Stimulated activated CD4-positive, alpha-beta T cell treated with anti-CD3 and anti-CD28 coated beads, Interleukin-2, amount 100 ng/mL, for 48 hours (primary cell): ENCODE measurements at regions not wholly inside any gene's neighbourhood (a gene's known extent, or its start where the extent isn't known, plus 50 kb on each side); places are given as distances from the start of the nearest gene placed in this dataset.

Source experiments
- DNase-seq, 2 donors: peaks; one replicate each; pipeline ENCODE4 v3.0.0-alpha.2; 2020

DNA sequence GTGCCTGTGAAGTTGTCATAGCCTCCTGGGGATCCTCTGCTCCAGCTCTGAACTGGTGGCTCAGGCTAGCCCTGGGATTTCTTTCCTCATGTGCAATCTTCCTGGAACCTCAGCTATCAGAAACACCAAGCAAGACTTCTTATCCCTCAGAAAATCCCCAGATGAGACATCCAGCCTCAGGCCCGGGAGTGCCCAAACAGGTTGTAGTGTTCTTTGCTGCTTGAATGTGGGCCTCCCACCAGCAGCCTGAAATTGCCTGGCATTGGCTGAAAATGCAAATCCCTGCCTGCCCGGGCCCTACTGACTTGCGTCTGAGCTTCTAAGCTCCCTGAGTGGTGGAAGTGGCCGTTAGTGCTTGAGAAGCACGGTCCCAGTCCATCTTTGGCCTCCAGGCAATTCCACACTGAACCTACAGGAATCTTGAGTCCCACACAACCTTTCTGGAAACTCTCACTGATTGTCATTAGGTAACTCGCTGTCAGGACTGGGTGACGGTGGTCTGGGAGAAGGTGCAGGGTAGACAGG lies 146.8 kb downstream of the ZBTB18 start:
- no peak for DNase-seq

DNA sequence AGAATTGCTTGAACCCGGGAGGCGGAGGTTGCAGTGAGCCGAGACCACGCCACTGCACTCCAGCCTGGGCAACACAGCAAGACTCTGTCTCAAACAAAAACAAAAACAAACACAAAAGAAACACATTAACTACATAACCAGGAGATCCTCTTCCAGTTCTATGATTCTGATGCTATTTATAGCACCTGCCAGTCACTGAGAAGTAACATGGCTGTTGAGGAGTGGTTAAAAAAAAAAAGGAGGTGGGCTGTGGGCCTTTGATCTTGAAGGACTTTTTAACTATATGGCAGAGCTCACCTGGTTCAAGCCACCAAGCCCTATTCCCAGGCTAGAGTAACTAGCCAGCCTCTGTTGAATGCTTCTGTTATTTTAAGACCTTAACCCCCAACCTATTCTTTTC lies 148.8 kb downstream of the ZBTB18 start:
- no peak for DNase-seq

- no peak for DNase-seq
Measured at GRCh38 chr1:244200596-244200995, 149.5 kb downstream of the ZBTB18 start.

DNA sequence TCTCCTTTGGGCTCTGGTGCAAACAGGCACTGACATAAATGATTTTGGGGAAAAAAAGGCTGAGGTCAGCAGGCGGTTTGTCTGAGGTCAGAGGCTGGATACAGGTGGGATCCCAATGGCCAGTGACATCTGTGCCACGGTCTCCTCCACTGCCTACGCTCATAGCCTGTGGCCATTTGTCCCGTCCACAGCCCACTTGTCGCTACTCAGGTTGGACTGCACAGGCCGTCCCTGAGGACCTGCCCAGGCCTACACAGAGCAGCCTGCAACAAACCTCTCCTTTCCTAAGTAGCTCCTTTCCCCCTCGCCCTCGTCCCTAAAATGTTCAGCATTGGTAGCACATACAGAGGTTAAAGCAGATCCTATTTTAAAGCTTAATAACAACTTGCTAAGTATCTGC lies 150.7 kb downstream of the ZBTB18 start:
- no peak for DNase-seq

DNA sequence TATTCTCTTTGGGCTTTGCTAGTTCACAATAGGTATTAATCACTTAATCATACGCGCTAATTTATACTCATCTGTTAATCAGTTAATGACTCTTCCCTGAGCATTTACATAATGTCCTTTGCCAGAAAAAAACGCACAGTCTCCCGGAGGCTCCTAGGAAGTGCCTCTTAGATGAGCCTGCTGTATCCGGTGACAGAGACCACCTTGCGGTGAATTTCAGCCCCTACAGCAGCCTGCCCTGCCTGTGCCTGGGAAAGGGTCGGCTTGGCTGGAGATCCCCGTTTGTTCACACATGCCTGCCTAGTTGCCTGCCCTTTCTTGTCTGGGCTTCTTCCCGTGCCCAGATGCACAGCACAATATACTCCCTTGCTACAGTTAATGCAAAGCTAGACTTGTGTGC lies 152.9 kb downstream of the ZBTB18 start:
- no peak for DNase-seq

- no peak for DNase-seq
Measured at GRCh38 chr1:244205171-244205570, 154.1 kb downstream of the ZBTB18 start.

DNA sequence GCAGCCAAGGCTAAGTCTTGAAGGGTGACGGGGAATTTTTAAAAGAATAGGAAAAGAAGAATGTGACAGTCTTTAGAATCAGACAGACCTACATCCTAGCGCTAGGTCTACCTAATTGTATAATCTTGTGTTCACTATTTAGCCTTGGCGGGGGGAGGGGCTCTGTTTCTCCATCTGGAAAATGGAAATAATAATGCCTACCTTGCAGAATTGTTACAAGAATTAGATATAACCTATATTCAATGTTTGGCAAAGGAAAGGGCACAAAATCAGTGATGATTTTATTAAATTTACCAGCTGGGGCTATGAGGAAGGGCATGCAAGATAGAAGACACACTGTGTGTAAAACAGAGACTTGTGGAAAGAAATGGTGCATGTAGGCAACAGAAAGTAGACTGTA lies 154.8 kb downstream of the ZBTB18 start:
- DNase-seq, result no peak

GRCh38 chr1:244207042-244207934 lies 156.2 kb downstream of the ZBTB18 start:
- no peak for DNase-seq

DNA sequence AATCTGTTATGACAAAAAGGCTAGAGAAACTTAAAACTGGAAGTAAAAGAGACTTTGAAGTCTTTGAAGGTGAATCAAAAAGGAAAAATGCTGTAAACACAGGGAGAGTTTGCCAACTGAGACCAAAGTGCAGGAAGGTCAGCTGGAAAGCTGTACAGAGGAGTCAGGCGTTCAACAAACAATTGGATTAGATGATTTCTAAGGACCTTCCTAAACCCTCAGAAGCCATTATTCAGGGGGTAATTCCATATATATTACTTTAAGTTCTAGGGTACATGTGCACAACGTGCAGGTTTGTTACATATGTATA lies 156.8 kb downstream of the ZBTB18 start:
- no peak for DNase-seq

GRCh38 chr1:244209955-244210354 lies 158.9 kb downstream of the ZBTB18 start:
- DNase-seq, result no peak

- DNase-seq, result no peak
Measured at GRCh38 chr1:244210884-244211558, 159.9 kb downstream of the ZBTB18 start.

DNA sequence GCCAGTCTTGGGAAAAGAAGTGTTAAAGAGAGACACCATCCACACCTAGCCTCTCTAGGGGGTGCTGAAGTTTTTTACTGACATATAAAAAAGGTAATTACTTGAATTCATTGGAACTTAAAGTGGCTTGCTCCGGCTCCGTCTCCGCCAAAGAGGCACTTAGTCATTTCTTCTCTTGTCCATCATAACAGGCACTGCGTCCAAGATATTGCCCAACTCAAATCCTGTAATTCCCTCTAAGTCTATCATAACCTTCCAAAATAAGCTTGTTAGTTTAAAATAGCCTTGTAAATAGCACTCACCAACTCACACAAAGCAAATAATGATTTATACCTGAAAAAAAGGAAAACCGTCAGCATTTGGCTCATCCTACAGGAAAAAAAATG lies 160.5 kb downstream of the ZBTB18 start:
- no peak for DNase-seq

- no peak for DNase-seq
Measured at GRCh38 chr1:244212219-244212618, 161.1 kb downstream of the ZBTB18 start.

DNA sequence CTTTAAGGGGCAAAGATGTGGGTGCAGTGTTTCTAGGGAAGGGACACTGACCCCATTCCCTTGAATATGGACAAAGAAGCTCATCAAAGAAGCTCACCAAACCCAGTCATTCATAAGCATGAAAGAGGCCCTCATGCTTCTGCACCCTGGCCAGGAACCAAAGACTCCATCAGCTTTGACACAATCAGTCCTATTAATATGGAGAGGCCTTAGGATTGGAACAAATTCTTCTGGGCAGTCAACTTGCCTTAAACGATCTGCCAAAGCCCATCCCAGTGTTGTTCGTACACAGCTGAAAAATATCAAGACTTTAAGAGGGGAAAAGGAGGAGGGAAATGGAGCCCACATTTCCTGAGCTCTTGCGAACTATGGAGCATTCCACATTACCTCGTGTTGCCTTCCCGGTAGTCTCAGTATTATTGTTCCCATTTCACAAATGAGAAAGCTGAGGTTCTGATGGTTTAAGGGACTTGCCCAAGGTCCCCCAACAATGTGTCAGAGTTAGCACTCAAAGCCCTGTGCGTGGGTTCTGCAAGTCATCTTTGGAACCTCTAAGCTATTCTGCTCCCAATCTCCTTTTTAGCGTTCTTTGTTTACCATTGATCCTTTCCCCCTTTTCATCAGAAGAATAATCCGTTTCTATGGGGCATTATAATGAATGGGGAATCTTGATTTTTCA lies 161.9 kb downstream of the ZBTB18 start:
- DNase-seq, result no peak

DNA sequence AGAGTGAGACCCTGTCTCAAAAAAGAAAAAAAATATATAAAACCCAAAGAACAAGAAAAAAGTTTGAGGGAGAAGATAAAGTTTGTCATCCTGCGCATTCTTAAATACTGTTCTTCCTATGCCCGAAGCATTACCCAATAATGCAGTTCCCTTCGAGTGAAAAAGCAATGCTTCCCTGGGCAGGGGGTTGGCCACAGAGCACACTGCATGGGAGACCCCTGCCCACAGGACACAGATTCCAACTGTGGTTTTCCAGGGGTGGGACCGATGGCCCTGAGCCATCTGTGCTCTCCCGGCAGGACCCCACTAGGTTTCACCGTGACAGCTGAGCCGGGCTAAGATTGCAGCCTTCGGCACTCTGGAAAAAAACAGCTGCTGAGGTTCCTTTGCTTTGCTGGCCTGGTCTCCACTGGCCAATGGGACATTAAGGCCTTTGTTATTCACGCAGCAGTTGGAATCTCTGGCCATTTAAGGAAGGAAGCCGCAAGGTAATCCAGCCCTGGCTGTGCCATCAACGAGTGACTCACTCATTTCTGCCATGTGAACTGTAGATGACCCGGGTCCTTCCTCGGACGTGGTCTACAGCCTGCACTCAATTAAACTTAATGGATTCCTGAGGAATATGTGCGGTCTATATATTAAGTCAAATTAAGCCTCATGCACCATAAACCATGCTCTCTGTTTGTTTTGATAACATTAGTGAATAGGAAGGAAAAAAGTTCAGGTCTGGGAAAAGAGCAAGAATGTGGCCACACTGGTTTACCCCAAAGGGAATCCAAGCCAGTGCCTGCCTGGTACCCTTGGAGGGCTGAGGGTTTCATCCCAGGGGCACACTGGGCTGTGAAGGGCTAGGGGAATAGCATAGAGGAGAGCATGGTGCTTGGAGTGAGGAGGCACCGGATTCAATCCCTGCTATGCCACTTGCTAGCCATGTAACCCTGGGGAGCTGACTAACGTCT lies 163.2 kb downstream of the ZBTB18 start:
- DNase-seq, result no peak

DNA sequence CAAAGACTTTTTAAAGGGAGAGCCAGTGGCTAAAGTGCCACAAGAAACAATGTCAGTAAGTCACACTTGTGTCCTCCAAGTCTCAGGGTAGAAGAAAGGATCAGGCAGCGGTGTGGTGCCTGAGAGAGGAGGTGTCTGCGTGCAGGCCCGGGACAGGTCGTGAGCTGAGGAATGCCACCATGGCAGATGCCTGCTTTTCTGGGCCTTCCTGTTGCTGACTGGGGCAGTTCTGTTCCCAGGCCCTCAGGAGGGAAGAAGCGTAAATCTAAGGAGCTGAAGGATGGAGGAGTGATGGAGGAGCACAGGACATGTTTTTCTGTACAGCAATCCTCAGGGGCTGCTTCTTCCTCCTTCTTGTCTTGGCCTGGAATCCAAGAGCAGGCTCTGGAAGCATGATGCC lies 165.8 kb downstream of the ZBTB18 start:
- no peak for DNase-seq

- DNase-seq, result no peak
Measured at GRCh38 chr1:244217711-244218110, 166.6 kb downstream of the ZBTB18 start.

- DNase-seq, result no peak
Measured at GRCh38 chr1:244218220-244218619, 167.1 kb downstream of the ZBTB18 start.

- no peak for DNase-seq
Measured at GRCh38 chr1:244219149-244219548, 168.1 kb downstream of the ZBTB18 start.

GRCh38 chr1:244219802-244220201 lies 168.7 kb downstream of the ZBTB18 start:
- DNase-seq, result no peak

DNA sequence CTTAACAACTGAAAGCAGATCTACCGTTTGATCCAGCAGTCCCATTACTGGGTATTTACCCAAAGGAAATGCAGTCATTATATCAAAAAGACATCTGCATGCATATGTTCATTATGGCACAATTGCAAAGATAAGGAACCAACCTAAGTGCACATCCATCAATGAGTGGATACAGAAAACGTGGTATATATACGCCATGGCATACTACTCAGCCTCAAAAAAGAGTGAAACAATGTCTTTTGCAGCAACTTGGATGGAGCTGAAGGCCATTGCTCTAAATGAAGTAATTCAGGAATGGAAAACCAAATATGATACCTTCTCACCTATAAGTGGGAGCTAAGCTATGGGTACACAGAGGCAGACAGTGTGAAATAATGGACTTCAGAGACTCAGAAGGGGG lies 169.3 kb downstream of the ZBTB18 start:
- DNase-seq, result no peak

GRCh38 chr1:244221991-244222390 lies 170.9 kb downstream of the ZBTB18 start:
- no peak for DNase-seq
